ENCODE measurements at regions not wholly inside any gene's neighbourhood (a gene's known extent, or its start where the extent isn't known, plus 50 kb on each side); places are given as distances from the start of the nearest gene placed in this dataset.
"Not testable (repeated sequence)": the region's sequence is repeated elsewhere in the genome, so short reads cannot be mapped to it uniquely, and the experiment has no call there.

GRCh38 chr17:28247671-28248555 lies 71.1 kb upstream of the TMEM97 start:
- no peak for DNase-seq (ENCODE audit: low read depth in 4 of 4, low spot score in 3 of 4)

GRCh38 chr17:28249706-28250105 lies 69.3 kb upstream of the TMEM97 start:
- DNase-seq (ENCODE audit: low read depth in 4 of 4, low spot score in 3 of 4), result no peak

GRCh38 chr17:28252436-28252835 lies 66.6 kb upstream of the TMEM97 start:
- DNase-seq (ENCODE audit: low read depth in 4 of 4, low spot score in 3 of 4), result no peak

- no peak for DNase-seq (ENCODE audit: low read depth in 4 of 4, low spot score in 3 of 4)
Measured at GRCh38 chr17:28253663-28254062, 65.3 kb upstream of the TMEM97 start.

- no peak for DNase-seq (ENCODE audit: low read depth in 4 of 4, low spot score in 3 of 4)
Measured at GRCh38 chr17:28255616-28256015, 63.4 kb upstream of the TMEM97 start.

GRCh38 chr17:28256370-28256769 lies 62.6 kb upstream of the TMEM97 start:
- no peak for DNase-seq (ENCODE audit: low read depth in 4 of 4, low spot score in 3 of 4)

GRCh38 chr17:28256881-28257280 lies 62.1 kb upstream of the TMEM97 start:
- no peak for DNase-seq (ENCODE audit: low read depth in 4 of 4, low spot score in 3 of 4)

- DNase-seq (ENCODE audit: low read depth in 4 of 4, low spot score in 3 of 4), result peak in 2 of 4 donors; percentile 30 to 47
Measured at GRCh38 chr17:28258347-28258887, 60.6 kb upstream of the TMEM97 start.

GRCh38 chr17:28261219-28261618 lies 57.8 kb upstream of the TMEM97 start:
- no peak for DNase-seq (ENCODE audit: low read depth in 4 of 4, low spot score in 3 of 4)

- not testable (repeated sequence) for DNase-seq (ENCODE audit: low read depth in 4 of 4, low spot score in 3 of 4)
Measured at GRCh38 chr17:28262123-28262745, 56.8 kb upstream of the TMEM97 start.

GRCh38 chr17:28264902-28265548 lies 54.0 kb upstream of the TMEM97 start:
- DNase-seq (ENCODE audit: low read depth in 4 of 4, low spot score in 3 of 4), result not testable (repeated sequence)

GRCh38 chr17:28265856-28266546 lies 53.0 kb upstream of the TMEM97 start:
- not testable (repeated sequence) for DNase-seq (ENCODE audit: low read depth in 4 of 4, low spot score in 3 of 4)

- DNase-seq (ENCODE audit: low read depth in 4 of 4, low spot score in 3 of 4), result not testable (repeated sequence)
Measured at GRCh38 chr17:28266547-28266920, 52.5 kb upstream of the TMEM97 start.

GRCh38 chr17:28266926-28267719 lies 51.9 kb upstream of the TMEM97 start:
- not testable (repeated sequence) for DNase-seq (ENCODE audit: low read depth in 4 of 4, low spot score in 3 of 4)

GRCh38 chr17:28267720-28268609 lies 51.0 kb upstream of the TMEM97 start:
- DNase-seq (ENCODE audit: low read depth in 4 of 4, low spot score in 3 of 4), result no peak

GRCh38 chr17:28268610-28269313 lies 50.2 kb upstream of the TMEM97 start:
- no peak for DNase-seq (ENCODE audit: low read depth in 4 of 4, low spot score in 3 of 4)

All from left renal pelvis (tissue), 4 donors.